Posterior vena cava (tissue), 2 donors: ENCODE measurements at regions not wholly inside any gene's neighbourhood (a gene's known extent, or its start where the extent isn't known, plus 50 kb on each side); places are given as distances from the start of the nearest gene placed in this dataset.

Experiments used
- DNase-seq: peaks from one replicate; pipeline ENCODE4 v3.0.0-alpha.2; 2020; ENCODE audit warnings: low spot score
- intact Hi-C, 2 donors: fragments of 100-400 bp; cut with DNase I; formaldehyde crosslinking; loops; one replicate each; pipeline versions ENCODE4 v1.14.1 to v1.14.2; 2022 to 2023
- donor health status: DM: yes; HTN: yes; CAD: no.
- donor health status: DM: yes; HTN: yes; CAD: no.

GRCh38 chr2:120886534-120887319 lies 151.1 kb downstream of the GLI2 start:
- intact Hi-C loops = no loop called here
- DNase-seq = peak; percentile 69

DNA sequence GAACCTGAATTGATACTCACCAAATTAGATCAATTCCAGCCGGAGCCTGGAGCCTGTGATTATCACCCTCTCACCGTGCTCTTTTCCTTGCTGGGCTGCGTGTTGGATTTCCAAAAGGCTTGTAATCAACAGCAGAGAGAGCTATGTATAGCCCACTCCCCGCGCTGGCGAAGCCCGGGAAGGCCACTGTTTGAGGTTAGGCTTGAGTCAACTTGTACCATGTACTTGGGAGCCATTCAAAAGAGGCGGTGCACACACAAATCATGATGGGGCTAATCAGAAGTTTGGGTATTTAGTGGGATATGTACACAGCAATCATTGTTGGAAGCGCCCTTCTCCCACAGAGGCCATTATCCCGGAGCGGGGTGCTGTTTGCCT lies 151.6 kb downstream of the GLI2 start:
- DNase-seq = peak; percentile 69
- intact Hi-C loops = no loop called here

DNA sequence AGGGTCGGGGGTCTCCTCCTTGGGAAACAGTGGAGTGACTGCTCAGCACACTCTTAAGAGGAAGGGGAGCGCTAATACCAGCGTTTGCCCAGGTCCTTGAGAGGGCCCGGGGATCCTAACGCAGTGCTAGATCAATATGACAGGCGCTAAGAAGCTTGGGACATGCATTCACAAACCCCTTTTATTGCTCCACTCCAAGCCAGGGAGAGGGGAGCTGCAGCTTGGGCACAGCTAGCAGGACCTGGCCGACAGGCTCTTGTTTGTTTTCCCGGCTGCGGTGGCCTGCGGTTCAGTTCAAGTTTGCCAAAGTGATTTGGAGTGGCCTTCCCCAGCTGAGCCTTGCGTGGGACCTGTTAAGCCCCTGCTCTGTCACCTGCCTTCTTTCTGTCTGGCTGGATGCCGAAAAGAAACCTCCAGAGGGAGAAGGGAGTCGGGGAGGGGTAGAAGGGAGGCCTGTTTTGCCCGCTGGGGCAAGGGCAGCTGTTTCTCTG lies 152.1 kb downstream of the GLI2 start:
- DNase-seq = peak; percentile 45
- intact Hi-C loops = no loop called here

DNA sequence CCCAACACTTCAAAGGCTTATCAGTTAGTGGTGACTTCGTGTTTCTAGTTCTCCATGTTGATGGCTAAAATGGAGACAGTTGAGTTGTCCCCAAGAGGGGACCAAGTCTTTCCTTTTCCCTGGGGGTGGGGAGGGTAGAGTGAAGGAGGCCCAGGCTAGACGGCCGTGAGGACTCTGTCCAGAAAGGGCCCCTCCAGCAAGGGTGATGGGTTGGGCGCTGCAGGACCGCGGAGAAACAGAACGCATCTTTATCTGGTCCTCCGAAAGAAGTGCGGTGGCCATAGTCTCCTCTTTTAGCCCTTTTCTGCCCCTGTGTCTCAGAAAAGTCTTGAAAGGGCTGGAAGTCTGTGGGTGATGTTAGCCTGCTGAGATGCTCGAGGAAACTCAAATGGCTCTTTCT lies 153.2 kb downstream of the GLI2 start:
- intact Hi-C loops = no loop called here
- DNase-seq = peak; percentile 25

- intact Hi-C loops = no loop called here
- no peak for DNase-seq
Observed at GRCh38 chr2:120889936-120890335, 154.3 kb downstream of the GLI2 start.

DNA sequence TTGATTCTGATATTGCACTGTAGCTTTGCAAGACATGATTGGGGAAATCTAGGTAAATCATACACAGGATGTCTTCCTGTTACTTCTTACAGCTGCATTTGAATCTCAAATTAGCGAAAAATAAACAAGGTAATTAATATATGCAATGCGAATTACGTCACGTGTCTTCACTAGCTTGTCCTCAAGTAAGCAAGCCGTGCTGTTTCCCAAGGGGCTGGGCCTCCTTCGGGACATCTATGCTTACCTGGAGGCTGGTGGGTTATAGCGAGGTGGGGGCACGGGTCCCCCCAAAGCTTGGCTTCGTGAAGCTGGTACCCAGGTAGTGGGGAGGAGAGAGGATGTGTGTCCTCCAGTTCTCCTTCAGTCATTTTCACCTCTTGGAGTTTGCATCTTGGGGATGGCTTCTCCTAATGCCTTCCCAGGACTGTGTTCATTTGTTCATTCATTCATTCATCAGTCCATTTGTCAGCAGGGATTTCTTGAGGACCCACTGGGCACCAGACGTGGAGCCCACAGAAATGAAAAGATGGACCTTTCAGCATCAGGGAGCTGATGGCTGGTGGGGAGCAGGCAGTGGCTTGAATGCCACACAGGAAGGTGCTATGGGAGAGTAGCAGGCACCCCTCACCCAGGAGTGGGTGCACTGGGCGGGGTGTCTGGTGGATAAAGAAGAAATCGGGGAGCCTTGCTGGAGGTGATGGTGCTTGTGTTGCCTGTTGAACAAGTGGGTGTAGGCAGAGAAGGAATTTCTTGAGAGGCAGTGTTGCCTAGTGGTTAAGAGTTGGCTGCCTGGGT lies 155.1 kb downstream of the GLI2 start:
- DNase-seq = peak; percentile 54
- intact Hi-C loops = no loop called here

DNA sequence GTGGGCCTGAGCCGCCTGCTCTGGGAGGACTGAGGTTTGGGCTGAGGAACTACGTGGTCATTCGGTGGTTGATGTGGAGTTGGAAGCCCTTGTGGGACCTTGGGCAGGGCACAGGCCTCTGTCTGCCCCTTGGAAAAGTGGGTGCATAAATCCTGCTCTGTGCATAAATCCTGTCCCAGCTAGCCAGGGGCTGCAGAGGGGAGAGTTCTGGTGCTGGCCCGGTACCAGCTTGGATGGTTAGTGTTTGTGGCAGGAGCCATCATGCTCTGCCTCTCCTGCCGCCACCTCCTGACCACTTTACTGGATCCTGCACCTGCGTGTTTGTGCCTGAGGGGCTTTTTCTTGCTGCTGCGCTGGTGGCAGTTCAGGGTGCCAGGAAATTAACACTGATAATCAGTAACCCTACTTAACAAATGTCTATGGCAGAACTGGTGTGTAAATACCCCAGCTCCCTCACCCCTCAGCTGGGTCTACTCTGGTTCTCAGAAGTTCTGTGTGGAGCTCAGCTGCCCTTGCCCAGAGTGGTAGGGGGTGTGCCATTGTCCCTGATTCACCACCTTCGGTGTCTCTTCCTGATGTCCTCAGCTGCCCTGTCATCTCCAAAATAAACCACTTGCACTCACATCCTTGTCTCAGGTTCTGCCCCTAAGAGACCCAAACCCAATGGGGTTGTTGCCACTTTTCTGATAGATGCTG lies 156.8 kb downstream of the GLI2 start:
- intact Hi-C loops = no loop called here
- DNase-seq = peak; percentile 51

DNA sequence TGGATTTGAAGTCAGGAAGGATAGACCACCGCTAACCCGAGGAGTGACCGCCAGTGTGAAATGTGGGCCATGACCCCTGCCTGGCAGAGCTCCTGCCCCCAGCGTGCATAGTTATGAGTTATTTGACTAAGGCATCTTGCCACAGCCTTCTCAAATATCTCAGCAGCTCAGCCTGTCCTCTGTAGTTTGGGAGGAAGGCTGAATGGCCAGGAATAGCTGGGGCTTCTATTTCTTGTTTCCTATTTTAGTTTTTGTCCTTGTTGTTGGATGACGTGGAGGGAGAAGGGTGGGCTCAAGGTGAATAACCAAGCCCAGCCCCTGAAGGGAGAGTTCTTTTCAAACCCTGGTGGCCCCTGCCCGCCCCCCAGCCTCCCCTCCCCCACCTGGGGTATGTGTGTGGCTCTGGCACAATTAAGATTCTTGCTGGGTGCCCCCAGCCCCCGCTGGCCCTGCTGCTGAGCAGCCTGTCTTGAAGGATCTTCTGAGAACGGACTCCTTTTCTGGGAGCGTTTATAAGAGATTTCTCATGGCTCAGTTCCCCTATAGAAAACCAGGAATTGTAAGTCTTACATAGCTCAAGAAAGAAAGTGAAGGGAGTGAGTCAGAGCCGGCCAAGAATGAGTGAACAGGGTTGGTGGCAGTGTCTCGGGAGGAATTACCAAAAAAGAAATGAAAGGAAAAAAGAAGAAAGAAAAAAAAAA lies 157.4 kb downstream of the GLI2 start:
- DNase-seq = peak; percentile 78
- intact Hi-C loops = no loop called here

DNA sequence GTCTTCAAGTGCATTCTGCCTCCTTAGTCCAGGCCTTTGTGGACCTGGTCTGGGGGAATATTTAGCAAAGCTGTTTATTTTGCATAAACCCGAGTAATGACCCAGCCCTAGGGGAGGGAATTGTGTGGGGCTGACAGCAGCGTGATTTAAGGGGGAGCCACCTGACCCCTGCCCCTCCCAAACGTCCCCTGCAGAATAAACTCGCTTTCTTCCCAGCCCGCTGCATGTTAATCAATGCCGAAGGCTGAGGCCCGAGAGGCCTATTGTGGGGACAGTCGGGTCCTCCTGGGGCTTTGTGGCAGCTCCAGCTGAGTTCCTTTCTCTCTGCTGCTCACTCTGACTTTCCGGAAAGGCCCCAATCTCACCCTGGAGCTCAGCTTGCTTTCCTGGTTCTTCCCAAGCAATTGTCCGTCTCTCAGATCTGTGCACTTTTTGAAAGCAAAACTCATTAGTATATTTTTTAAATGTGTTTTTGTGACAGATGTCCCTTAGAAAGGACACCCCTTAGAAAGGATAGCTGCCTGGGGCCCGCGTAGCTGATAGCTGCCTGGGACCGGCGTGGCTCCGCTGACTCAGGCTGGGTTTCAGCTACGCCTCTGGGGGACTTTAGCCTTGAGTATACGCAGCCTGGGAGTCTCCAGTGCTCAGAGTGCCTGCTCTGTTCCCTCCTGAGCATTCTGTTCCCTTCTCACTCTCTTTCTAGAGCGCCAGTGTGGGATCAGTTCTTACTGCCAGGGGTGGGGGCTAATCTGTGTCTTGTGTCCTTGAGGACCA lies 158.3 kb downstream of the GLI2 start:
- peak; percentile 72 for DNase-seq
- intact Hi-C loops = no loop called here

- DNase-seq = peak; percentile 77
- intact Hi-C loops = no loop called here
Observed at GRCh38 chr2:120894966-120895365, 159.3 kb downstream of the GLI2 start.

DNA sequence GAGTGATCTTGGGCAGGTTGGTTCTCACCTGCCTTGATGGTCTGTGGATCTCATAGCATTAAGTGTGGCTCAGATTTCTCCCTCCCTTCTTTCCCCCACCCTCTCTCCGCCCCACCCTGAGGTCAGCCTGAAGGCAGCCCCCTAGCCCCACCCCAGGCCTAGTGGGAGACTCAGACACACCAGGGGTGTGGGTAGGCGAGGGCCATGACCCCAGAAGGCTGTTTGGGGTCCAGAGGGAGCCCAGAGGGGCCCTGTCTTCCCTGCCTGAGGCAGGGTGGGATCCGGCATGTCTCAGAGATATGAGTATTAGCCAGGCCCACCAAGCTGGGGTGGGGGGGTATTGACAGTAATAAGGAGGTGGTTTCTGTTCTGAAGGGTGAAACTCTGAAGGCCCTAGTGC lies 160.5 kb downstream of the GLI2 start:
- intact Hi-C loops = no loop called here
- peak; percentile 55 for DNase-seq

DNA sequence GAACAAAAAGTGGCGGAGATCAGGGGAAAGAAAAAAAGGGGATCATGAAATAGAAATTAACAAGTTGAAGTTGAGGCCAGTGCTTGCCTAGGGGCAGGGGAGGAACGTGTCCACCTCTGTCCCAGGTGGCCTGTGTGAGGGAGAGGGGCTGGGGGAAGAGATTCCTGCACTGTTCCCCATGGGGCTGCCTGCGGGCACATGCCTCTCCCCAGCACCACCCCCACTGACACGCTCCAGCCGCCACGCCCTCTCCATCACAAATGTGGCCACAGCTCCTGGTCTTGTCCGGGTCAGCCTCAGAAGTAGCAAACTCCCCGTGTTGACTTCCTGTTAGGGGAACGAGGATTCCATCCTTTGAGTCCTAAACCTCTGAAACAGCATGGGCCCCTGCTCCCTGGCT lies 161.2 kb downstream of the GLI2 start:
- DNase-seq = peak; percentile 70
- intact Hi-C loops = no loop called here

- no peak for DNase-seq
- intact Hi-C loops = no loop called here
Observed at GRCh38 chr2:120897399-120897798, 161.7 kb downstream of the GLI2 start.

- intact Hi-C loops = no loop called here
- DNase-seq = no peak
Observed at GRCh38 chr2:120898496-120898895, 162.8 kb downstream of the GLI2 start.

- no peak for DNase-seq
- intact Hi-C loops = no loop called here
Observed at GRCh38 chr2:120898961-120899750, 163.5 kb downstream of the GLI2 start.

- no peak for DNase-seq
- intact Hi-C loops = no loop called here
Observed at GRCh38 chr2:120899771-120900170, 164.1 kb downstream of the GLI2 start.

GRCh38 chr2:120901201-120901600 lies 165.5 kb downstream of the GLI2 start:
- no peak for DNase-seq
- intact Hi-C loops = no loop called here

- intact Hi-C loops = no loop called here
- DNase-seq = no peak
Observed at GRCh38 chr2:120902592-120902991, 166.9 kb downstream of the GLI2 start.
